ENCODE measurements at regions not wholly inside any gene's neighbourhood (a gene's known extent, or its start where the extent isn't known, plus 50 kb on each side); places are given as distances from the start of the nearest gene placed in this dataset.

GRCh38 chr17:79330696-79331095, 256.1 kb downstream of the ENGASE start:
- TF ChIP-seq CTCF (IDR thresholded peaks at IDR 0.05) = no peak
- no peaks in the 10 kb centered on the region for H3K9me3 ChIP-seq
- no peak overlapping the region for H3K4me3 ChIP-seq
- no peaks in the 10 kb centered on the region for H3K36me3 ChIP-seq
- H3K27me3 ChIP-seq = no peaks in the 10 kb centered on the region
- H3K4me1 ChIP-seq = no peaks in the 10 kb centered on the region
- no peak for DNase-seq (ENCODE audit: low spot score)
- H3K27ac ChIP-seq = no peak overlapping the region

- Histone ChIP-seq H3K36me3 (no peaks in the 10 kb centered on the region), H3K4me1 (no peaks in the 10 kb centered on the region), H3K4me3 (no peak overlapping the region), H3K27me3 (no peaks in the 10 kb centered on the region), H3K27ac (no peak overlapping the region), H3K9me3 (no peaks in the 10 kb centered on the region)
- no peak for TF ChIP-seq CTCF (IDR thresholded peaks at IDR 0.05)
- no peak for DNase-seq (ENCODE audit: low spot score)
These were observed 255.6 kb downstream of the ENGASE start for GRCh38 chr17:79330229-79330628.

GRCh38 chr17:79326814-79327213, 252.2 kb downstream of the ENGASE start:
- H3K27me3 ChIP-seq = no peaks in the 10 kb centered on the region
- DNase-seq (ENCODE audit: low spot score) = no peak

DNA sequence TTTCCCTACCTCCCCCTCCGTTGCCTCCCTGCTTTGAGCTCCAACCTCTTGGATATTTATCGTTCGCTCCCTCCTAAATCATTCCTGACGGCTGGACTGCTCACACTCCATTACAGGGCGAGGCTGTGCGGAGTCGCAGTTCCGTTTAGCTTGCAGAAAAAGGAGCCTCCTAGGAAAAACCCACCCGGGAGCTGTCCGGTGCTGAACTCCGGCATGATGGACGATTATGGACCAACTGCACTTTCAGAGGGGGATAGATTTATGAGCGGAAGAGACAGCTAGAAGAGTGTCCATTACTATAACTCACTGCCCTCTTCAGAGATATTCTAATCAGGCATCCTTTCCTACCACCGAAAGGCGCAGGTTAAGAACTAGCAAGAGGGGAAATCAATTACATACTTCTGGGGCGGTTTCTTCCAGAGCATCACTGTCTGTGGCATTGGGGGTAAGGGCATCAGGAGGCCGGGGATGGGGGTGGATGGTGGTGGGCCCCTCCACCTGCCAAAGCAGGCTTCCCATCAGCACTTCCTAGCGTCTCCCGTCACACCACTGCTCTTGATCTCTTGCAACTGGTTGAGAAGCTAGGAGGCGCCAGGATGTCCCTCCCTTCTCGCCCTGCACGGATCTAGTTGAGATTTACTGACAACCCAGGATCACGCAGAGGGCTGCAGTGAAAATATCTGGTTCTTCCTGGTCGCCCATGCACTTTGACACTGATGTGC, 251.2 kb downstream of the ENGASE start:
- H3K27me3 ChIP-seq = no peaks in the 10 kb centered on the region
- no peak overlapping the region for H3K4me3 ChIP-seq
- H3K9me3 ChIP-seq = no peaks in the 10 kb centered on the region
- H3K4me1 ChIP-seq = no peaks in the 10 kb centered on the region
- no peak for DNase-seq (ENCODE audit: low spot score)
- no peaks in the 10 kb centered on the region for H3K36me3 ChIP-seq
- no peak for TF ChIP-seq CTCF (IDR thresholded peaks at IDR 0.05)
- H3K27ac ChIP-seq = no peak overlapping the region

More at GRCh38 chr17:79326814-79327213, 252.2 kb downstream of the ENGASE start:
- Histone ChIP-seq H3K4me3 (no peak overlapping the region), H3K36me3 (no peaks in the 10 kb centered on the region), H3K27ac (no peak overlapping the region), H3K4me1 (no peaks in the 10 kb centered on the region), H3K9me3 (no peaks in the 10 kb centered on the region)
- TF ChIP-seq CTCF (IDR thresholded peaks at IDR 0.05) = no peak

DNA sequence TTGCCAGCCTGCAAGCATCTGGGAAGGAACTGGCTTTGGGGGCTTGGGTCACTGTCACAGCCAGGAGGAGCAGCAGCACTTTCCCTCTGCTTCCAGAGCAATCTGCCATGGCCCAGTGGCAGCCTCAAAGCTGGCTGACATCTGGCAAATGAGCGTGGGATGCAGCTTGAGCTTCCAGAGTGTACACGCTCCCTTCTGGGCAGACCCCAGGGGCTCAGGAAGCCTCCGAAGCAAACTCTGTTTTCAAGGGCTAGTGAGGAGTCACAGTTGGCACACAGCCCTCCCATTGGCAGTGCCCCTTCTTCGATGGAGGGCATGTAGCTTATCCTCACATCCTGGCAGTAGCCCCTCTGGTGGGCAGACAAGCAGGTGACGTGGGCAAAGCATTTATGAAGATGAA, 249.6 kb downstream of the ENGASE start:
- Histone ChIP-seq H3K27me3 (no peaks in the 10 kb centered on the region), H3K36me3 (no peaks in the 10 kb centered on the region), H3K9me3 (no peaks in the 10 kb centered on the region)

More for the DNA sequence above, 249.6 kb downstream of the ENGASE start:
- no peak for DNase-seq (ENCODE audit: low spot score)
- H3K4me3 ChIP-seq = no peak overlapping the region
- H3K4me1 ChIP-seq = no peaks in the 10 kb centered on the region
- no peak overlapping the region for H3K27ac ChIP-seq
- TF ChIP-seq CTCF (IDR thresholded peaks at IDR 0.05) = no peak
